ENCODE measurements at regions not wholly inside any gene's neighbourhood (a gene's known extent, or its start where the extent isn't known, plus 50 kb on each side); places are given as distances from the start of the nearest gene placed in this dataset.

DNA sequence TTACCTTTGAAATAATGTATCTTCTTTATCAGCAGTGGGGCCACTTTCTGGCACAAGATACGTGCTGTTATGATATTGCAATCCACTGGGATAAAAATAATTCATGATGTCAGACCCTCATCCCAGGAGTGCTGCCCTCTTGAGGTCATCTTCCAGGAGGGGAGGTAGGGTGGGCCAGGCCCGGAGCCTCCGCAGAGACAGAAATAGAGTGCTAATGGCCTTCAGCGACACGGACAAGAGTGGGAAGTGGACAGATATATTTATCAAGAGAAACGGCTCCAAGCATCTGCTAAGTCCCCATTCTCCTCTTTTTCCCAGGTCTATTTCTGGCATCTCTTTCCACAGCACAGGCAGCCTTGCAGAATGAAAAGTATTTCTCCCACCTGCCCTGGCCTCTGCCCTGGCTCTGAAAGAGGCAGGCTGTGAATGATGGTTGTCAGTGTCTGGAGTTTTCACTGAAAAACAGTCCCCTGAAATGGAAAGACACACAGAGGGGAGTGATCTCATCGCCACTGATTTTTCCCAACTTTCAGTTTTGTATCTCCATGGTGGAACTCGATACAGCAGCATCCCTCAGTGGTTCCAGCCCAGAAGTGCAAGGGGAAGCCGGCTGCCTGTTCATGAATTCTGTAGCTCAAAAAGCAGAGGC lies 251.7 kb upstream of the MYO3A start:
- Mint-ChIP-seq H3K27ac (no peak overlapping the region), H3K27me3 (ENCODE audit: insufficient read depth) (no peaks in the 10 kb centered on the region), H3K4me1 (no peaks in the 10 kb centered on the region), H3K4me3 (no peak overlapping the region), H3K36me3 (ENCODE audit: low read depth) (no peaks in the 10 kb centered on the region), H3K9me3 (no peaks in the 10 kb centered on the region)
- H3K9ac ChIP-seq (ENCODE audit: extremely low read depth, low read length, poor library complexity, severe bottlenecking): no peak overlapping the region
- H3K9me3 ChIP-seq (ENCODE audit: control insufficient read depth, low read length): no peaks in the 10 kb centered on the region
- H3K36me3 ChIP-seq (ENCODE audit: control insufficient read depth, insufficient read depth, low read length): no peaks in the 10 kb centered on the region
- H3K27me3 ChIP-seq (ENCODE audit: control insufficient read depth, insufficient read depth, low read length, poor library complexity, severe bottlenecking): no peaks in the 10 kb centered on the region
- TF ChIP-seq, protein P1, sequence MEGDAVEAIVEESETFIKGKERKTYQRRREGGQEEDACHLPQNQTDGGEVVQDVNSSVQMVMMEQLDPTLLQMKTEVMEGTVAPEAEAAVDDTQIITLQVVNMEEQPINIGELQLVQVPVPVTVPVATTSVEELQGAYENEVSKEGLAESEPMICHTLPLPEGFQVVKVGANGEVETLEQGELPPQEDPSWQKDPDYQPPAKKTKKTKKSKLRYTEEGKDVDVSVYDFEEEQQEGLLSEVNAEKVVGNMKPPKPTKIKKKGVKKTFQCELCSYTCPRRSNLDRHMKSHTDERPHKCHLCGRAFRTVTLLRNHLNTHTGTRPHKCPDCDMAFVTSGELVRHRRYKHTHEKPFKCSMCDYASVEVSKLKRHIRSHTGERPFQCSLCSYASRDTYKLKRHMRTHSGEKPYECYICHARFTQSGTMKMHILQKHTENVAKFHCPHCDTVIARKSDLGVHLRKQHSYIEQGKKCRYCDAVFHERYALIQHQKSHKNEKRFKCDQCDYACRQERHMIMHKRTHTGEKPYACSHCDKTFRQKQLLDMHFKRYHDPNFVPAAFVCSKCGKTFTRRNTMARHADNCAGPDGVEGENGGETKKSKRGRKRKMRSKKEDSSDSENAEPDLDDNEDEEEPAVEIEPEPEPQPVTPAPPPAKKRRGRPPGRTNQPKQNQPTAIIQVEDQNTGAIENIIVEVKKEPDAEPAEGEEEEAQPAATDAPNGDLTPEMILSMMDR (conservative IDR thresholded peaks at IDR 0.05): peak; percentile 66
- no peaks in the 10 kb centered on the region for H3K4me1 ChIP-seq (ENCODE audit: control insufficient read depth, insufficient read depth, low read length)
- peak; percentile 65 for DNase-seq
- 59 to 84% methylated on average over 3 to 9 of the region's 9 CpGs for WGBS, 2 experiments (ENCODE audit: insufficient coverage in 1 of 2, insufficient read length in 1 of 2)
- no peak overlapping the region for H3K4me3 ChIP-seq (ENCODE audit: low read length)
- no peak overlapping the region for H3K27ac ChIP-seq (ENCODE audit: low read depth, low read length)

DNA sequence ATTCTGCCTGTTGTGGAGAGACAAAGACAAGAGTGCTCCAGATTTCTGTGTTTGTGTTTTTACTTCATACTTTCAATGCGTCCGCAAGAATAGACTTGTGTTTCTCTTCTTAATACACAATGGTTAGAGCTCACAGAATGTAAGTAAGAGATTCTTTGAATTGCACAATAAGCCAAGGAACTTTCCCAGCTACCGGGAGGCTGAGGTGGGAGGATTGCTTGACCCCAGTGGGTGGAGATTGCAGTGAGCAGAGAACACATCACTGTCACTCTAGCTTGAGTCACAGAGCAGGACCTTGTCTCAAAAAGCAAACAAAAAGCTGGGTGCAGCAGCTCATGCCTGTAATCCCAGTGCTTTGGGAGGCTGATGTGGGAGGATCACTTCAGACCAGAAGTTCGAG lies 250.7 kb upstream of the MYO3A start:
- Histone ChIP-seq H3K27ac (ENCODE audit: low read depth, low read length) (no peak overlapping the region), H3K4me1 (ENCODE audit: control insufficient read depth, insufficient read depth, low read length) (no peaks in the 10 kb centered on the region), H3K4me3 (ENCODE audit: low read length) (no peak overlapping the region), H3K27me3 (ENCODE audit: control insufficient read depth, insufficient read depth, low read length, poor library complexity, severe bottlenecking) (no peaks in the 10 kb centered on the region), H3K9ac (ENCODE audit: extremely low read depth, low read length, poor library complexity, severe bottlenecking) (no peak overlapping the region), H3K36me3 (ENCODE audit: control insufficient read depth, insufficient read depth, low read length) (no peaks in the 10 kb centered on the region), H3K9me3 (ENCODE audit: control insufficient read depth, low read length) (no peaks in the 10 kb centered on the region)
- Mint-ChIP-seq H3K36me3 (ENCODE audit: low read depth) (no peaks in the 10 kb centered on the region), H3K9me3 (no peaks in the 10 kb centered on the region), H3K27ac (no peak overlapping the region), H3K4me3 (no peak overlapping the region), H3K27me3 (ENCODE audit: insufficient read depth) (no peaks in the 10 kb centered on the region), H3K4me1 (no peaks in the 10 kb centered on the region)
- no peak for DNase-seq
- 88% methylated on average over 4 of the region's 4 CpGs; no CpG with 5 or more reads in 1 of the 2 experiments for WGBS, 2 experiments (ENCODE audit: insufficient coverage in 1 of 2, insufficient read length in 1 of 2)
- TF ChIP-seq, protein P1 (conservative IDR thresholded peaks at IDR 0.05): no peak

DNA sequence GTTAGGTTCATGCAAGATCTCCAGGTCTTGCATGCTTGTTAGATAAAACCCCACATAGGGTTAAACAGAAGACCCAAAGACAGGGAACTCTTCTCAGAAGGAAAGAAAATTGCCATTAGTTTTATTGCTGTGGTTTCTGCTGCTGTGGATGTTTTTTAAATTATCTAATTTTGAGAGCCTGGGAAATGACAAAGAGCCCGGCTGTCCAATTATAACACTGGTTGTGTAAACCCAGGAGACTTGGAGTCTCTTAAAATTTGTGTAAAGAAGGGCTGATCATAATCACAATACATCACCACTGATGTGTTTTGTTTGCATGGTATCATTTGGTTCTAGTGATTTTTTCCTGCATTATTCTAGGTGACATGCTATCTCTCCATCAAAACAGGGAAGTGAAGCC lies 246.5 kb upstream of the MYO3A start:
- Mint-ChIP-seq H3K27ac (no peak overlapping the region), H3K27me3 (ENCODE audit: insufficient read depth) (peaks cover 2% of the 10 kb centered on the region), H3K9me3 (no peaks in the 10 kb centered on the region), H3K36me3 (ENCODE audit: low read depth) (no peaks in the 10 kb centered on the region), H3K4me1 (no peaks in the 10 kb centered on the region), H3K4me3 (no peak overlapping the region)
- Histone ChIP-seq H3K9ac (ENCODE audit: extremely low read depth, low read length, poor library complexity, severe bottlenecking) (no peak overlapping the region), H3K9me3 (ENCODE audit: control insufficient read depth, low read length) (no peaks in the 10 kb centered on the region), H3K27me3 (ENCODE audit: control insufficient read depth, insufficient read depth, low read length, poor library complexity, severe bottlenecking) (no peaks in the 10 kb centered on the region), H3K27ac (ENCODE audit: low read depth, low read length) (no peak overlapping the region), H3K4me3 (ENCODE audit: low read length) (no peak overlapping the region), H3K4me1 (ENCODE audit: control insufficient read depth, insufficient read depth, low read length) (no peaks in the 10 kb centered on the region), H3K36me3 (ENCODE audit: control insufficient read depth, insufficient read depth, low read length) (no peaks in the 10 kb centered on the region)
- 100% methylated on average over 1 of the region's 1 CpG for WGBS, 2 experiments (ENCODE audit: insufficient coverage in 1 of 2, insufficient read length in 1 of 2)
- TF ChIP-seq, protein P1 (conservative IDR thresholded peaks at IDR 0.05): no peak
- no peak for DNase-seq

All from endodermal cell (in vitro differentiated cells).